Ishikawa (cell line): ENCODE measurements at regions not wholly inside any gene's neighbourhood (a gene's known extent, or its start where the extent isn't known, plus 50 kb on each side); places are given as distances from the start of the nearest gene placed in this dataset.

Experiments used
- CEBPB ChIP-seq: IDR thresholded peaks from 2 replicates; pipeline ENCODE4 v1.6.1; 2012
- EGR1 ChIP-seq: IDR thresholded peaks from 2 replicates; pipeline ENCODE4 v1.6.1; 2012
- EP300 ChIP-seq: IDR thresholded peaks from 2 replicates; pipeline ENCODE4 v1.6.1; 2012; ENCODE audit warnings: borderline replicate concordance
- FOXM1 ChIP-seq: IDR thresholded peaks from 2 replicates; pipeline ENCODE4 v1.6.1; 2012; ENCODE audit warnings: low read depth, borderline replicate concordance
- MAX ChIP-seq: IDR thresholded peaks from 2 replicates; pipeline ENCODE4 v1.6.1; 2012
- NFIC ChIP-seq: IDR thresholded peaks from 2 replicates; pipeline ENCODE4 v1.6.1; 2012
- RAD21 ChIP-seq: IDR thresholded peaks from 2 replicates; pipeline ENCODE4 v1.6.1; 2012; ENCODE audit warnings: low read depth
- REST ChIP-seq: IDR thresholded peaks from 2 replicates; pipeline ENCODE4 v1.6.1; 2012; ENCODE audit warnings: low read depth, mild to moderate bottlenecking
- TAF1 ChIP-seq: IDR thresholded peaks from 2 replicates; pipeline ENCODE4 v1.6.1; 2012; ENCODE audit warnings: low read depth, mild to moderate bottlenecking
- TCF12 ChIP-seq: IDR thresholded peaks from 2 replicates; pipeline ENCODE4 v1.6.1; 2012; ENCODE audit warnings: low read depth
- TEAD4 ChIP-seq: IDR thresholded peaks from 2 replicates; pipeline ENCODE4 v1.6.1; 2012
- YY1 ChIP-seq: IDR thresholded peaks from 2 replicates; pipeline ENCODE4 v1.6.1; 2012; ENCODE audit warnings: low read depth
- ZBTB7A ChIP-seq: IDR thresholded peaks from 2 replicates; pipeline ENCODE4 v1.6.1; 2012; ENCODE audit warnings: low read depth

- TF ChIP-seq ZBTB7A (no peak), CEBPB (no peak), TCF12 (no peak), EP300 (no peak), YY1 (no peak), REST (no peak), TAF1 (no peak), TEAD4 (no peak), EGR1 (no peak), MAX (no peak), FOXM1 (no peak), RAD21 (no peak), NFIC (no peak)
Measured at GRCh38 chr7:84677117-84677732, 482.6 kb upstream of the SEMA3A start.
